Cardiac muscle cell (in vitro differentiated cells and primary cell): ENCODE measurements at regions not wholly inside any gene's neighbourhood (a gene's known extent, or its start where the extent isn't known, plus 50 kb on each side); places are given as distances from the start of the nearest gene placed in this dataset.

Source experiments
- DNase-seq, 2 donors: peaks; one replicate each; pipeline versions ENCODE4 v3.0.0 to v3.0.0-alpha.2; 2010 to 2017; ENCODE audit warnings: low read depth in 1 of 2, low spot score in 1 of 2
- H3K27ac ChIP-seq: fragments of 200-600 bp; sonication (generic); 2 replicates; pipeline ENCODE4 v1.5.1; 2016
- H3K27me3 ChIP-seq: fragments of 200-600 bp; sonication (generic); 2 replicates; pipeline ENCODE4 v1.6.0; 2016; ENCODE audit warnings: control low read depth
- H3K36me3 ChIP-seq: fragments of 200-600 bp; sonication (generic); 2 replicates; pipeline ENCODE4 v1.5.1; 2016; ENCODE audit warnings: control low read depth
- H3K4me1 ChIP-seq: fragments of 200-600 bp; sonication (generic); 2 replicates; pipeline ENCODE4 v1.8.1; 2017; ENCODE audit warnings: low read depth, mild to moderate bottlenecking, mixed run types
- H3K4me3 ChIP-seq: fragments of 200-600 bp; sonication (generic); 2 replicates; pipeline ENCODE4 v1.5.1; 2016; ENCODE audit warnings: mild to moderate bottlenecking
- H3K9me3 ChIP-seq: fragments of 200-600 bp; sonication (generic); 2 replicates; pipeline ENCODE4 v1.5.1; 2017; ENCODE audit warnings: low read depth, mild to moderate bottlenecking, control low read depth
- CTCF ChIP-seq: IDR thresholded peaks from 2 replicates; pipeline ENCODE4 v1.5.1; 2012; ENCODE audit warnings: low read depth, mild to moderate bottlenecking, low read length

- H3K27ac ChIP-seq, result no peak overlapping the region
- TF ChIP-seq CTCF, result no peak
- H3K36me3 ChIP-seq, result no peaks in the 10 kb centered on the region
- peaks cover 18% of the 10 kb centered on the region for H3K4me1 ChIP-seq
- DNase-seq, result no peak
- H3K4me3 ChIP-seq, result no peak overlapping the region
- no peaks in the 10 kb centered on the region for H3K27me3 ChIP-seq
- H3K9me3 ChIP-seq, result no peaks in the 10 kb centered on the region
Measured at GRCh38 chr6:141956868-141957267, 175.9 kb upstream of the GJE1 start.

- no peak overlapping the region for H3K27ac ChIP-seq
- no peak for TF ChIP-seq CTCF
- H3K4me3 ChIP-seq, result no peak overlapping the region
- H3K27me3 ChIP-seq, result no peaks in the 10 kb centered on the region
- no peaks in the 10 kb centered on the region for H3K36me3 ChIP-seq
- peak in 1 of 2 donors; percentile 40 for DNase-seq
- peaks cover 18% of the 10 kb centered on the region for H3K4me1 ChIP-seq
- H3K9me3 ChIP-seq, result no peaks in the 10 kb centered on the region
Measured at GRCh38 chr6:141956046-141956761, 176.5 kb upstream of the GJE1 start.

- TF ChIP-seq CTCF, result no peak
- H3K27ac ChIP-seq, result no peak overlapping the region
- DNase-seq, result no peak
- peaks cover 18% of the 10 kb centered on the region for H3K4me1 ChIP-seq
- no peaks in the 10 kb centered on the region for H3K9me3 ChIP-seq
- no peaks in the 10 kb centered on the region for H3K36me3 ChIP-seq
- no peaks in the 10 kb centered on the region for H3K27me3 ChIP-seq
- H3K4me3 ChIP-seq, result no peak overlapping the region
Measured at GRCh38 chr6:141953072-141953471, 179.7 kb upstream of the GJE1 start.

GRCh38 chr6:141946502-141946901, 186.2 kb upstream of the GJE1 start:
- no peaks in the 10 kb centered on the region for H3K36me3 ChIP-seq
- H3K4me1 ChIP-seq, result no peaks in the 10 kb centered on the region
- H3K27me3 ChIP-seq, result no peaks in the 10 kb centered on the region
- H3K9me3 ChIP-seq, result no peaks in the 10 kb centered on the region
- H3K4me3 ChIP-seq, result no peak overlapping the region
- no peak overlapping the region for H3K27ac ChIP-seq
- no peak for TF ChIP-seq CTCF
- no peak for DNase-seq

- no peak for TF ChIP-seq CTCF
- no peaks in the 10 kb centered on the region for H3K36me3 ChIP-seq
- no peaks in the 10 kb centered on the region for H3K27me3 ChIP-seq
- no peak overlapping the region for H3K4me3 ChIP-seq
- no peaks in the 10 kb centered on the region for H3K9me3 ChIP-seq
- no peaks in the 10 kb centered on the region for H3K4me1 ChIP-seq
- H3K27ac ChIP-seq, result no peak overlapping the region
- DNase-seq, result no peak
Measured at GRCh38 chr6:141938664-141939063, 194.1 kb upstream of the GJE1 start.
